GM23248 (cell line): ENCODE measurements at regions not wholly inside any gene's neighbourhood (a gene's known extent, or its start where the extent isn't known, plus 50 kb on each side); places are given as distances from the start of the nearest gene placed in this dataset.

Experiments
- DNase-seq: peaks from one replicate; pipeline ENCODE4 v3.0.0-alpha.2; 2015
- H2AFZ ChIP-seq: fragments of 200-600 bp; sonication (generic); 2 replicates; pipeline ENCODE4 v1.6.1; 2016; ENCODE audit warnings: antibody characterized with exemption
- H3F3A ChIP-seq: fragments of 200-600 bp; sonication (generic); 2 replicates; pipeline ENCODE4 v1.6.1; 2016; ENCODE audit warnings: mild to moderate bottlenecking, antibody characterized with exemption, mixed run types; ENCODE audit not compliant: insufficient read depth
- H3K27ac ChIP-seq: fragments of 200-600 bp; sonication (generic); 2 replicates; pipeline ENCODE4 v1.5.1; 2016; ENCODE audit warnings: mild to moderate bottlenecking
- H3K27me3 ChIP-seq: fragments of 200-600 bp; sonication (generic); replicated peaks from 2 replicates; pipeline ENCODE4 v1.6.1; 2016; ENCODE audit warnings: mild to moderate bottlenecking; ENCODE audit not compliant: insufficient read depth
- H3K36me3 ChIP-seq: fragments of 200-600 bp; sonication (generic); 2 replicates; pipeline ENCODE4 v1.6.1; 2016; ENCODE audit warnings: low read depth, mild to moderate bottlenecking
- H3K4me1 ChIP-seq: fragments of 200-600 bp; sonication (generic); 2 replicates; pipeline ENCODE4 v1.6.1; 2016; ENCODE audit warnings: mild to moderate bottlenecking; ENCODE audit not compliant: insufficient read depth
- H3K4me2 ChIP-seq: fragments of 200-600 bp; sonication (generic); one replicate; pipeline ENCODE4 v1.6.1; 2016; ENCODE audit warnings: mild to moderate bottlenecking; ENCODE audit not compliant: unreplicated experiment
- H3K4me3 ChIP-seq: fragments of 200-600 bp; sonication (generic); 2 replicates; pipeline ENCODE4 v1.5.1; 2016; ENCODE audit warnings: mild to moderate bottlenecking
- H3K79me2 ChIP-seq: fragments of 200-600 bp; sonication (generic); 2 replicates; pipeline ENCODE4 v1.6.1; 2016; ENCODE audit warnings: mild to moderate bottlenecking; ENCODE audit not compliant: insufficient read depth
- H3K9ac ChIP-seq: fragments of 200-600 bp; sonication (generic); 2 replicates; pipeline ENCODE4 v1.6.1; 2016; ENCODE audit warnings: mild to moderate bottlenecking
- H3K9me2 ChIP-seq: fragments of 200-600 bp; sonication (generic); 2 replicates; pipeline ENCODE4 v1.6.1; 2016; ENCODE audit warnings: mixed run types, mild to moderate bottlenecking, moderate library complexity; ENCODE audit not compliant: insufficient read depth
- H3K9me3 ChIP-seq: fragments of 200-600 bp; sonication (generic); one replicate; pipeline ENCODE4 v1.6.1; 2017; ENCODE audit warnings: low read depth
- H4K20me1 ChIP-seq: fragments of 200-600 bp; sonication (generic); 2 replicates; pipeline ENCODE4 v1.6.0; 2016; ENCODE audit not compliant: insufficient read depth
- EZH2 ChIP-seq: fragments of 200-600 bp; sonication (generic); IDR thresholded peaks from 2 replicates; pipeline ENCODE4 v1.6.1; 2018; ENCODE audit warnings: antibody characterized with exemption, mild to moderate bottlenecking; ENCODE audit not compliant: insufficient read depth, poor library complexity, severe bottlenecking
- EZH2phosphoT487 ChIP-seq: fragments of 200-600 bp; sonication (generic); IDR thresholded peaks from 2 replicates; pipeline ENCODE4 v1.6.1; 2018; ENCODE audit warnings: antibody characterized with exemption, moderate library complexity, mild to moderate bottlenecking, low read depth; ENCODE audit not compliant: insufficient read depth
- WGBS, 2 experiments: methylation state at CpG; one replicate each; pipeline ENCODE4 v1.1.6; 2015 to 2017; ENCODE audit warnings: low lambda C conversion rate in 2 of 2, low coverage in 1 of 2; ENCODE audit errors: missing lambda C conversion rate in 2 of 2; 5-methylcytosine and 5-hydroxymethylcytosine counted together
- in situ Hi-C: fragments of 300-500 bp; cut with MboI; formaldehyde crosslinking; loops from 2 replicates; pipeline ENCODE4 v1.15.0; 2020

- no peaks in the 10 kb centered on the region for H3K27me3 ChIP-seq
- no peaks in the 10 kb centered on the region for H3K79me2 ChIP-seq
- H3K36me3 ChIP-seq, result no peaks in the 10 kb centered on the region
- no peak overlapping the region for H3K4me3 ChIP-seq
- TF ChIP-seq EZH2phosphoT487 (no peak), EZH2 (no peak)
- H3K9ac ChIP-seq, result no peak overlapping the region
- WGBS, 2 experiments, result 9 to 20% methylated on average over 9 of the region's 9 CpGs
- DNase-seq, result no peak
- no peak overlapping the region for H3K4me2 ChIP-seq
- no peaks in the 10 kb centered on the region for H3F3A ChIP-seq
- no peaks in the 10 kb centered on the region for H4K20me1 ChIP-seq
- no peak overlapping the region for H3K27ac ChIP-seq
- H3K4me1 ChIP-seq, result no peaks in the 10 kb centered on the region
- H3K9me2 ChIP-seq, result no peaks in the 10 kb centered on the region
- in situ Hi-C loops, result no loop called here
- H3K9me3 ChIP-seq, result no peaks in the 10 kb centered on the region
- H2AFZ ChIP-seq, result no peak overlapping the region
Measured at GRCh38 chr4:95619525-95620443, 71.0 kb upstream of the UNC5C start.

GRCh38 chr4:95614684-95615205 lies 66.0 kb upstream of the UNC5C start:
- 38 to 45% methylated on average over 8 of the region's 8 CpGs for WGBS, 2 experiments
- TF ChIP-seq EZH2 (no peak), EZH2phosphoT487 (no peak)

GRCh38 chr4:95610061-95610569 lies 61.3 kb upstream of the UNC5C start:
- H3K4me1 ChIP-seq, result no peaks in the 10 kb centered on the region
- no peak for DNase-seq
- no peaks in the 10 kb centered on the region for H3K27me3 ChIP-seq
- no peaks in the 10 kb centered on the region for H3K36me3 ChIP-seq
- no peak overlapping the region for H3K9ac ChIP-seq
- no peaks in the 10 kb centered on the region for H3F3A ChIP-seq
- TF ChIP-seq EZH2, result no peak
- no peak for TF ChIP-seq EZH2phosphoT487
- no peak overlapping the region for H3K4me2 ChIP-seq
- no peaks in the 10 kb centered on the region for H4K20me1 ChIP-seq
- H3K79me2 ChIP-seq, result no peaks in the 10 kb centered on the region
- H2AFZ ChIP-seq, result no peak overlapping the region
- H3K27ac ChIP-seq, result no peak overlapping the region
- no peaks in the 10 kb centered on the region for H3K9me3 ChIP-seq
- no peaks in the 10 kb centered on the region for H3K9me2 ChIP-seq
- in situ Hi-C loops, result no loop called here
- 3 to 4% methylated on average over 3 of the region's 3 CpGs for WGBS, 2 experiments
- no peak overlapping the region for H3K4me3 ChIP-seq

More at GRCh38 chr4:95614684-95615205, 66.0 kb upstream of the UNC5C start:
- Histone ChIP-seq H3K27me3 (no peaks in the 10 kb centered on the region), H4K20me1 (no peaks in the 10 kb centered on the region), H2AFZ (no peak overlapping the region), H3F3A (no peaks in the 10 kb centered on the region), H3K36me3 (no peaks in the 10 kb centered on the region), H3K79me2 (no peaks in the 10 kb centered on the region), H3K4me1 (no peaks in the 10 kb centered on the region), H3K9ac (no peak overlapping the region), H3K9me2 (no peaks in the 10 kb centered on the region), H3K27ac (no peak overlapping the region), H3K4me2 (no peak overlapping the region), H3K9me3 (no peaks in the 10 kb centered on the region), H3K4me3 (no peak overlapping the region)
- in situ Hi-C loops, result no loop called here
- DNase-seq, result no peak

GRCh38 chr4:95606739-95607138 lies 58.0 kb upstream of the UNC5C start:
- Histone ChIP-seq H3K4me3 (no peak overlapping the region), H3K9ac (no peak overlapping the region), H3K9me3 (no peaks in the 10 kb centered on the region), H3K4me1 (no peaks in the 10 kb centered on the region), H4K20me1 (no peaks in the 10 kb centered on the region), H3K9me2 (no peaks in the 10 kb centered on the region), H3F3A (no peaks in the 10 kb centered on the region), H2AFZ (no peak overlapping the region), H3K36me3 (no peaks in the 10 kb centered on the region), H3K4me2 (no peak overlapping the region), H3K27ac (no peak overlapping the region), H3K79me2 (no peaks in the 10 kb centered on the region), H3K27me3 (no peaks in the 10 kb centered on the region)
- 31 to 32% methylated on average over 7 of the region's 7 CpGs for WGBS, 2 experiments
- no peak for DNase-seq
- in situ Hi-C loops, result no loop called here
- TF ChIP-seq EZH2phosphoT487 (no peak), EZH2 (no peak)
